CD4-positive, alpha-beta T cell treated with Interleukin-21 for 1 hour (primary cell): ENCODE measurements at regions not wholly inside any gene's neighbourhood (a gene's known extent, or its start where the extent isn't known, plus 50 kb on each side); places are given as distances from the start of the nearest gene placed in this dataset.
"Not testable (repeated sequence)": the region's sequence is repeated elsewhere in the genome, so short reads cannot be mapped to it uniquely, and the experiment has no call there.

Experiments
- DNase-seq: peaks from one replicate; pipeline ENCODE4 v3.0.0-alpha.2; 2020

DNA sequence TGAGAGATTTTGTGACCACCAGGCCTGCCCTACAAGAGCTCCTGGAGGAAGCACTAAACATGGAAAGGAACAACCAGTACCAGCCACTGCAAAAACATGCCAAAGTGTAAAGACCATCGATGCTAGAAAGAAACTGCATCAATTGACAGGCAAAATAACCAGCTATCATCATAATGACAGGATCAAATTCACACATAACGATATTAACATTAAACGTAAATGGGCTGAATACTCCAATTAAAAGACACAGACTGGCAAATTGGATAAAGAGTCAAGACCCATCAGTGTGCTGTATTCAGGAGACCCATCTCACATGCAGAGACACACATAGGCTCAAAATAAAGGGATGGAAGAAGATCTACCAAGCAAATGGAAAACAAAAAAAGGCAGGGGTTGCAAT lies 182.4 kb downstream of the PRELID2 start:
- DNase-seq = not testable (repeated sequence)

DNA sequence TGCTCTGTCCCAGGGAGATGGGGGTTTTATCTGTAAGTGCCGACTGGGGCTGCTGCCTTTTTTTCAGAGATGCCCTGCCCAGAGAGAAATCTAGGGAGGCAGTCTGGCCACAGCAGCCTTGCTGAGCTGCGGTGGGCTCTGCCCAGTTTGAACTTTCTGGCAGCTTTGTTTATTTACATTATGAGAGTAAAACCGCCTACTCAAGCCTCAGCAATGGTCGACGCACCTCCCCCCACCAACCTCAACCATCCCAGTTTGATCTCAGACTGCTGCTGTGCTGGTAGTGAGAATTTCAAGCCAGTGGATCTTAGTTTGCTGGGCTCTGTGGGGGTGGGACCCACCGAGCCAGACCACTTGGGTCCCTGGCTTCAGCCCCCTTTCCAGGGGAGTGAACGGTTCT lies 188.0 kb downstream of the PRELID2 start:
- not testable (repeated sequence) for DNase-seq

DNA sequence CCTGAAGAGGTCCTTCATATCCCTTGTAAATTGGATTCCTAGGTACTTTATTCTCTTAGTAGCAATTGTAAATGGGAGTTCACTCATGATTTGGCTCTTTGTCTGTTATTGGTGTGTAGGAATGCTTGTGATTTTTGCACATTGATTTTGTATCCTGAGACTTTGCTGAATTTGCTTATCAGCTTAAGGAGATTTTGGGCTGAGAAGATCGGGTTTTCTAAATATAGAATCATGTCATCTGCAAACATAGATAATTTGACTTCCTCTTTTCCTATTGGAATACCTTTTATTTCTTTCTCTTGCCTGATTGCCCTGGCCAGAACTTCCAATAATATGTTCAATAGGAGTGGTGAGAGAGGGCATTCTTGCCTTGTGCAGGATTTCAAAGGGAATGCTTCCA lies 191.9 kb downstream of the PRELID2 start:
- not testable (repeated sequence) for DNase-seq

DNA sequence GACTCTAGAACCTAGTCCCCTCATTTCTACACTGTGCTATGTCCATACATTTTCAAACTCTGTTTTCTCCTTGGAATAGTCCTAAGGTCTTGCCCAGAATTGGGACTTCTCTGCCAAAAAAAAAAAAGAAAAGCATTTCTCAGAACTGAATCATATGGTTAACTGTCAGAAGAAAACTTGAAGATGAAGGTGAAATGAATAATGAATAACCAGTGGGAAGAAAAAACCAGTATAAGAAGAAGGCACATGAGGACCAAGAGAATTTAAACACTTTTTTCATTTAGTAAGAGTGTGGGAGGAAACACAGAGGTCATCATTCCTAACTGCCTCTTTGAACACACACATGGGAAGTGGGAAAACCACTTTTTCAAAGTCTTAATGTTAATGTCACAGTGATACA lies 197.7 kb downstream of the PRELID2 start:
- no peak for DNase-seq

DNA sequence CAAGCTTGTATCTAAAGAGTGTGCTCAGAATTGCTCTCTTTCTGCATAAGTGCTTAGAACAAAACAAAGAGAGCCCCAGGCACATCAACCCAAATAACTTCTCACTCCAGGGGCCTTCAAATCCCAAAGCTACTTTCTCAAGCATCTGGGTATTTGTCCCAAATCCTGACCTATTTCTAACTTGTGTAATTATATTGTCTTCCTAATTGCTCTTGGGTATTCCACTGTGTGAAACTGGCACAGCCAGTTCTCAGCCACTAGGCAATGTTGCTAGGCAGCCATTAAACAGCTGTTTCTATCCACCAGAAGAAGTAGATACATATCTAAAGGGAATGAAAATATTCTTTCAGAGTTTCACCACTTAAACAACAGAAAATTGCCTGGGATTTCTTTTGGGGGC lies 198.8 kb downstream of the PRELID2 start:
- no peak for DNase-seq

DNA sequence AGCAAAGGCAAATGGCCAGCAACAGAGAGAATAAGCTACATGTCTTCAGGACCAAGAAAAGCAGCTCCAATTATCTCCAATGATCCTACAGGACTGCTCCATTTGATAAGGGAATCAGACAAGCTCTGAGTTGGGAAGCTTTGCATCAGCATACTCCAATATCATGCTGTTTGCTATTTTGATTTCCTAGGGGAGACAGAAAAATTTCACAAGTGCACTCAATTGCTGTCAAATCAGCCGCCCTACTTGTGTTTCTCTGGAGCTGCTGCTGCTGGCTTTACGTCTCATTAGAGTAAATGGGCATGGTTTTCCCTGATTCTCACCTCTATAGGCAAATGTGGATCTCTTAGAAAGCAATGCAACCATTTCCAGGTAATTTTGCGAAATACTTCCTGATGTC lies 201.7 kb downstream of the PRELID2 start:
- no peak for DNase-seq

DNA sequence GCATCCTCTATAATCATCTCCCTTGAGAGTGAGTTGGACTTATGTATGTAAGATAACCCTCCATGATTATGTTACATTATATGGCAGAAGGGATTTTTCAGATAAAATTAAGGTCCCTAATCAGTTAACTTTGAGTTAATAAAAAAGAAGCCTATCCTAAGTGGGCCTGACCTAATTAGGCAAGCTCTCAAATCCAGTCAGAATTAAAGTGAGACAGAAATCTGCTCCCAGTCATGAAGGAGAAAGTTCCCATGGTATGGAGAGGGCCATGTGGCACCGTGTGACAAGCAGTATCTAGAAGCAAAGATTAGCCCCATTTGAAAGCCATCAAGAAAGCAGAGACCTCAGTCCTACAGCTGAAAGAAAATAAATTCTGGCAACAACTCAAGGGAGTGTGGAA lies 202.4 kb downstream of the PRELID2 start:
- no peak for DNase-seq

DNA sequence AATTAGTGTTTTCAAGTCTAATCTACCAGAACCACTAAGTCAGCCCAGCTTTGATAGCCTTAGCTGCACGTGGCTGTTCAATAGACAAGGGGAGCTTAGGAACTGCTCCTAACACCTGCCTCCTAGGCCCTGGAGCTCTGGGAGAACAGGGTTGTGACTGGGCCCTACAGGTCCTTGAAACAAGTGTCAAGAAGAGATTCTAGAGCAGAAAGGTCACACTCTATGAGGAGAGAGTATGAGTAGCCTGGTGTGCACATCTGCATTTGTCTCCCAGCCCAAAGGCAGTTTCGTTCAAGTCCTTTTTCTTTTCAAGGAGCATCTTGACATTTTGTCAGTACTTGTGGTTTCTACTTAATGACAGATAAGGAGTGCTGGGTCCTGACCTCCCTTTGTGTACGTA lies 206.1 kb downstream of the PRELID2 start:
- DNase-seq = no peak

DNA sequence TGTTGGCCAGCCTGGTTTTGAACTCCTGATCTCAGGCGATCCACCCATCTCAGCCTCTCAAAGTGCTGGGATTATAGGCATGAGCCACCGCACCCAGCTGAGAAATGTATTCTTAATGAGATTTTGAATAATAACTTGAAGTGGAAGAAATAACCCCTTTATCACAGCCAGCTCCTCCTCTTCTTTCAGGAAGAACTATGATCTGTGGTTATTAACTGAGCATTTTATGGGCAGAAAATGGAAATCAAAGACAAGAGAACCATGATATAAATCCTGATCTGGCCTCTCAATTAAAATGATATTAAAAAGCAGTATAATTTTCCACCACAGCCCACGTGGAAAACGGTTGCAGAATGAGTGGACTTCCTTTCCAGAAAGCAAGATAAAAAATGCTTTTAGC lies 206.6 kb downstream of the PRELID2 start:
- no peak for DNase-seq

DNA sequence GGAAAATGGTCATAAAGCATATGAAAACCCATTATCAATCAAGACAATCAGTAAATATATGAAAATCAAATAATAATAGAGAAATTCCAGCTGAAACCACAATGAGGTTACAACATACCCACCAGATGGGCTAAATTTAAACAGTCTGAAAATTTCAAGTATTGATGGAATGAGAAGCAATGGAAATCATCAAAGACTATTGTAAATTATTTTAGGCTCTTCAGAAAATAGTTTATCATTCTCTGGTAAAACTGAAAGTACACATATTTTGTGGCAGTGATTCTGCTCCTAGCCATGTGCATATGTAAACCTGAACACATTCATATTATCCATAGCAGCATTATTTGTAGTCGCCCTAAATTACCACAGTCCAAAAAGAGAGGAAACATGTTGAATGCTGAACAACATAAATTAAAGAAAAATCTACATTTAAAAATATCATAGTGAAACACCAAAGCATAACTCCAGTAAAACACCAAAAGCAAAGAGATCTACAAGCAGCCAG lies 215.3 kb downstream of the PRELID2 start:
- DNase-seq = no peak

DNA sequence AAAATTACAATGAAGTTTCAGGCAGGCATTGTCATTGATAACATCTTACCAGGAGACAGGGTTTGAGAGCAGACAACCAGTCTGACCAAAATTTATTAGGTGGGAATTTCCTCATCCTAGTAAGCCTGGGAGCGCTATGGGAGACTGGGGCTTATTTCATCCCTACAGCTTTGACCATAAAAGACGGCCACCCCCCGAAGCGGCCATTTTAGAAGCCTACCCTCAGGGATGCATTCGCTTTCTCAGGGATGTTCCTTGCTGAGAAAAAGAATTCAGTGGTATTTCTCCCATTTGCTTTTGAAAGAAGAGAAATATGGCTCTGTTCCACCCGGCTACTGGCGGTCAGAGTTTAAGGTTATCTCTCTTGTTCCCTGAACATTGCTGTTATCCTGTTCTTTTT lies 218.4 kb downstream of the PRELID2 start:
- DNase-seq = not testable (repeated sequence)

DNA sequence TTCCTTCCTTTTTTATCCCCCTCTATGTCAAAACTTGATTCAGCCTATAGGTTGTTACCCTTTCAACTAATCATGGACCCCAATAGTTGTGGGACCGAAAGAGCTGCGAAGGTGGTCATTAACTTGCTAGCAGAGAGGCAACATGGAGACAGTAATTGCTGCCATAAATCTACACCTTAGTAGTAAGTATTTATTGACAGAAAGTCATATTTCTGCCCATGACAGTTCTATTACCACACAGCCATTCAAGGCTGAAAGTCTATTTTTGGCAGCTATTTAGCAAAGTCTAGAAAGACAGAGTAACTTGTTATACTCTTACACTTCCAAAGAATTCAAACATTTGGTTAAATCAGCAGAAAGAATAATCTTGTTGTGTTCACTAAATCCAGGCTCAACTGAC lies 236.2 kb downstream of the PRELID2 start:
- DNase-seq = no peak

DNA sequence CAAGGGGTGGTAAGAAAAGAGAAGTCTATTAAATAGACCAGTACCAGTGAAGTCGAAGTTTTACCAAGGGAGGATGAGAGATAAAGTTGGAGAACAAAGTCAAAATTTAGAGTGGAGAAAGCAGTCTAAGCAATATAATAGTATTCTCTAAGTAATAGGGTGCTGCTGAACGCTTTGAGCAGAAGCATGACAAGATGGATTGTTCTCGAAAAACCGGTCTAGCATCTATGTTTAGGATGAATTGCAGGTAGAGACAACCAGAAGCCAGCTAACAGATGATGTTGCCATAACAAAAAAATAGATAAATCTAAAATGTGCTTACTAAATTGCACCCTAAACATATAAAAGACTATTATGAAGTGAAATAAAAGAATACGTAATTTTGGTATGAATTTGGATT lies 237.0 kb downstream of the PRELID2 start:
- DNase-seq = no peak

DNA sequence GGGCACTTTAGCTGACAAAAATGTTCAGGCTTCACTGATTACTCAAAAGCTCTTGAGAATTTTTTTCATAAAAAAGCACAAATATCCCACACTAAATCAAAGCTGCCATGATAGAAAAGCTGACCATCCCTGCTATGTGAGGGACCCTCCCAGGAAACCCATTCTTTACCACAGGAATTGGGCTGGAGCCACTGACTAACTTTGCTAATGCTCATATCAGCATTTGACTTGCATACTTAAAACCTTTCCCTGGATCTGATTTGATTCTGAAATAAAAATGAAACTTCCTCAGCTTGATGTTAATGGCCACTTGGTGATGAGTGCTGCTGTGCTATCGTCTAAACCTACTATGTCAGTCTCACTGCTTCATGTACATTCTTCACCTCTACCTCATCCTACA lies 243.6 kb downstream of the PRELID2 start:
- DNase-seq = no peak

DNA sequence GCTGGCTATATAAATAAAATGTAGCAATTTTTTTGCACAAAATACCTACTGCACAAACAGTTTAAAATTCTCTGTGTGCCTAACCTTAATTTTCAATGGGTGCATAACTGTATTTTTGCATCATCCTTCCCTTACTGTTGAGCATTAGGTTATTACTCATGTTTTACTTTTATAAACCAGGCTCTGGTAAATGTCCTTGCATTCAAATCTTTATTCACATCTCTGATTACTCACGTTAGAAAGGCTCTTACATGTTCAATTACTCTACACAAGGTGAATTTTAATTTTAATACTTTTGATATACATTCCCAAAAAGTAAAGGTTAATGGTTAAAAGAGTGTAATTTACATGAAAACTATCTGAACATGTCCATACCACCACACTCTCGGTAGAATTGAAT lies 246.1 kb downstream of the PRELID2 start:
- DNase-seq = no peak

DNA sequence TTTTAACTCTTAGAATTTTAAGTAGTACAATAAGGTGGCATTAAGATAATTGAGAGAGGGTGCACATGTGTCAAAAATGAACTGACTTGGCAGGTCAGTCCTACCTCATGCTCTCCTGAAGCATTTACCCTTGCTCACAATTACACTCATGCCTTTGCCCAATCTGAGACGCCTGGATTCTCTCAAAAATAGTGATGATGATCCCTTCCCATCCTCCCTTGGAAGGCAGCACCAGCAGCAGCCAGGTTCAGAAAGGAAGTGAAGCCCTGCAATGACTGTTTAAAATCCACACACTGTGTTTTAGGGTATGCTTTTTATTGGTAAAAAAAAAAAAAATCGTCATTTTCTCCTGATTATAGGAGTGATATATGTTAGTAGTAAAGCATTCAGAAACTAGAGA lies 246.6 kb downstream of the PRELID2 start:
- DNase-seq = no peak

DNA sequence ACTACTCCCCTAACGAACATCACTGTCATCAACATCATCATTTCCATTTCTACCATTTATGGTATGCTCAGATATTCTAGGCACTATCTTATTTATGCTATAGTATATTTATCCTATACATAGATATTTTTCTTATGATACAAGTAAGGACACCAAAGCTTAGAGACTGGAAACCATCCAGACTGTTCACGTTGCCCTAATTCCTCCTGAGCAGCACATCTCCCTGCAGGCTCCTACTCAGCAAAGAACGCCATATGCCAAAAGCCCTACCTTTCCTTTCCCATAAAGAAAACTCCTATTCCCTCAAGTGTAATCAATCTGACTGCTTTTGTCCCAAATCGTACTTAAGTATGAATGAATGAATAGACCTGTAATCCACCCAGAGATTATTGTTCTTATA lies 247.0 kb downstream of the PRELID2 start:
- no peak for DNase-seq

DNA sequence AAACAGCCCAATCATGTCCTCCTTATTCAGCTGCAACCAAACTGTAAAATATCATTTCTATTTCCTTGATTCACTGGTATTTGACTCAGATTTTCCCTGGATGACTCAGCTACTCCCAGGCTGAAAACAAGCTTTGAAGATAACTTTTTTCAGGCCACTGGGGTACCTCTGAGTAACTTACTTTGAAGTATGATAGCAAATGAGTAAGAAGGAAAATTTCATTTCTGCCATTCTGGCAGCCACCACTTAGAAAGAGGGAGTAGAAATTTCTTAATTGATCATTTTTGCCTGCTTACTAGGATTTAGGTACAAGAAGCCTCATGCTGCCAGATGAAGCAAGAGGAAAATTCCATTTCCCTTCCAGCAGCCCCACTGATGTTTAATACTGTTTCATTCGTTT lies 247.4 kb downstream of the PRELID2 start:
- no peak for DNase-seq

DNA sequence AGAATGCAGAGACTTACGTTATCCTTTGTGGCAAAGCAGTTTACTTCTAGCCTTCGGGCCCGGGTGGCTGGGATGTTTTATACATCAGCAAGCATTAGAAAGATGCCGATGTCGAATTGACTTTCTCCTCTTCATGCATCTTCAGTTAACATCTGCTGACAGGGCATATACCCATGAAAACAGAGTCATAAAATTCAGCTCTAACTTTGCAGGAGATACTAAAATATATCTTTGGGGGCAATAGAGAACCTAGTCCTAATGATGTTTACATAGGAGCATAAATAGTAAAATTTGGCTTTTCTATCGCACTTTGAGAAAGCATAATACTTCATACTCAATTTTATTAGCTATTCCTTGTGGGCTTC lies 247.9 kb downstream of the PRELID2 start:
- no peak for DNase-seq

DNA sequence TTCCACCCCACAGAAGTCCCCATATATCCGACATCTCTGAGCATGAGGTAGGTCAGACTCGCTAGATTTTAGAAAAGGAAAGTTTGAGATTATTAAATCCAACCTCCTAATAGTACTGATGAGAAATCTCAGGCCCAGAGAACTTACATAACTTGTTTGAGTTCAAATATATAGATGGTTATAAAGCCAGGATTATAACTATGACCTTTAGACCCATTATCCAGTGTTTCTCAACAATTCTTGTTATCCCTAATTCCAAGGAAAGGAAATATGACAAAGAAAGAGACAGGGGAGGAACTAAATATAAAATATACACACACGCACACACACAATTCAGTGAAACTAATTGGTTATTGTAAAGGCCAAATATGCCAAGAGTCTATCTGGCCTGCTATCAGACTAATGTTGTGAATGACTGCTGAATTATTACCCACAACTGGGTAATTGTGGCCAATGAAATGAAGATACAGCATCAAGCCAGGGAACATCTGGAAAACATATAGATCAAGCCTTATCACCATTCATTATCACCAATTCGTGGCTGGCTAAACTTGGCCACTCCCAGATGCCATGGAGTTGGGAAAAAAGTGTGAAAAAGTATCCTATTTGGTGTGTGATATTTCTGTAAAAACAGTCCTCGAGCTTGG lies 248.4 kb downstream of the PRELID2 start:
- DNase-seq = no peak

DNA sequence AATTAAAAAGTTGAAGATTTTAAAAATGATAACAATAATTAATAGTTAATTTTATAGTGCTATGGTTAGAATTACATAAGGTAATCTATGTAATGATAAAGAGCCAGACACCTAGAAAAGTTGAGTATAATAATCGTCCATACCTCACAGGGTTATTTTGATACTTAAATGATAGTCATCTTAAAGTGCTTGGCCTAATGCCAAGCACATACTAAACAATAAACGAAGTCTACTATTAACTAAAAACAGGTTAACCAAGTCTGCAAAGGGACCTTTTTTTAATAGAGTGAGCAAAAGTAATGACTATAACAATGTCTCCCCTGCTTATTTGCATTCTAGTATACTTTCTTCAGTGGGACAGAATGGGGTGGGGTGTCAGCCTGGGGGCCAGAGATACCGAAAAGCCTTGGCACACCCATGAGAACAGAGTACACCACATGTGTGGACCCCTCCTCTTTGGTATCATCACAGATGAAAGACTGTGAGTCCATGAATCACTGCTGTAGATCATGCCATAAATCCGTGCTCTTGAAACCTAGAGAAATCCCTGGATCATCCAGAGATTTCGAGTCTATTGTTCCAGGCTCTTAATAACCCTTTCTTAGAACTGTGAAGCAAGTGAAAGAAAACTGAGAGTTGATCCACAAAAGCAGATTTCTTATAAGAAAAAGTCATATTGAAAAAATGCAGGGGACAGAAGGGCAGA lies 249.5 kb downstream of the PRELID2 start:
- no peak for DNase-seq

DNA sequence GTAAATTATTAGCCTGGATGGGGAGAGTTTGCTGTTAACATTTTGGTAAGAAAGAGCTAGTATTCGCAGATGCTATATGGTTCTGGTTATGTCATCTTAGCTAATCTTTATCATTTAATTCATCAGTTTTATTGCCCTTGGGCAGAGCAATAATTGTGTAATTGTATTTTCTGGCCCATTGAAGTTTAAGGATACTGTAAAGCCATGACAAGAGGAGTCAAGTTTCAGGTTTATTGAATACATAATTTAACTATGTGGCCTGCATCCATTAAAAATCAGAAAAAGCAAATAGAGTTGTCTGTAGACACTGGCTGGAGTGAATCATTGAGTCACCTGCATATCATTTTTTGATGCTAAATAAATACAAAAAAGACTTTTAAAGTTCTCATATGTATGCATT lies 255.8 kb downstream of the PRELID2 start:
- DNase-seq = no peak

DNA sequence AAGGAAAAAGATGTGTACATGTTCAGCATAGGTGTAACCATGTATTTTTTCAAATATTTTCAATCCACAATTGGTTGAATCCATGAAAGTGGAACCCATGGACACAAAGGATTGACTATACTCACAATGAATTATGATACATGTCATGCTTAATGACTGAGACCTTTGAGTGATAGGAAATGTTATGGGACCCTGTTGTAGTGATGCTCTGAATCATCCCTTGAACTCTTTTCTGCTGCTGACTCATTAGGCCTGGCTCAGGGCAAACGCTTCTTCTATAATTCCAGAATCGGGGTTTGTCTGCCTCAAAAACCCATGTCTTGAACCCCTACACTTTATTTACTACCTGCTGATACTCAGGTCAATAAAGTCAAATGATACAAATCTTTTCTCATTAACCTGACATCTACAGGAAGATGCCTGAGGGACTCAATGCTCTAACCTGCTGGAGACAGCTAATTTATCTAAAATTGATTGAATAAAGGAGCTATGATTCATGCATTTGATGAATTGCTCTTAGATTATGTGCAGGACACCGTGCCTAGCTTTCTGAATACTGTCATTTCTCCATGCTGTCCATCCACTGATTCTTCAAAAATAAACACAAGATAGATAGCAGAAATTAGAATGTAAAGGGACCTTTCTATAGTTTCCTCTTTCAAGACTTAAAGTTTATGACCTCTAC lies 260.1 kb downstream of the PRELID2 start:
- DNase-seq = no peak

DNA sequence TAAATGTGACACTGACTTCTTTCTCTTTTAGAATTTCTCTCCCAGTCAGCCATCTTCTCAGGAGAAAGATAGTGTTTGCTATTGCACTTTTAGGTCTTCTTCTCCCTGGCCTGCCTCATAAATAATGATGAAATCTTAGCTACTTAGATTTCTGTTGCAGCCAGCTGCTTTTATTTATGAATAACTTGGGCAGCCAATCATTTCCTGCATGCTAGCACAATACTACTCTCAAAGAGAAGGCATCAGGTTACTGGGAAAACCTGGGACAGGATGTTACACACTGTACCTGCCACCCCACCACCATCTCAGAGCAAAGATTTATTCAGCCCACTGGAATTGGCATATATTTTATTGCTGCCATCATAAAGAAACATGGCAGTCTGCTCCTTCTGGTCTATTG lies 266.6 kb downstream of the PRELID2 start:
- no peak for DNase-seq
